ENCODE measurements at regions not wholly inside any gene's neighbourhood (a gene's known extent, or its start where the extent isn't known, plus 50 kb on each side); places are given as distances from the start of the nearest gene placed in this dataset.

GRCh38 chr6:170131351-170131750 lies 159.5 kb downstream of the DLL1 start:
- DNase-seq: no peak

- no peak for DNase-seq
Measured at GRCh38 chr6:170130771-170131241, 160.1 kb downstream of the DLL1 start.

DNA sequence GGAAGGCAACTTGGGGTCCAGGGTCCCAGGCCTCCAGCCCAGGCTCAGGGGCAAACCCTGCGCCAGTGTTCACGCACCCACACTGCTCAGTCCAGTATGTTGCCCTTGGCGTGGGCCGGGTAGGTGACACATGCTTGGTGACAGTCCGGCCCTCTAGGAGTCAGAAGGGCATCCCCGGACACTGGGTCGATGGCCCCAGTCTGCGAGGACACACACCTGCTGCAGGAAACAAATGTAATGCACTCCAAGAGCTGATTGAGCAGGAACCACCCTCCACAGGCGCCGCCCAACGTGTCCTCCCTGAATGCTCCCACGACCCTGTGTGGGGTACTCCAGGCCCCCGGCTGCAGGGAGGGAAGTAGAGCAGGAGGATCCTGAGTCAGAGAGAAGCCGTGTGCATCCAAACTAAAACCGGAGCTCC lies 160.7 kb downstream of the DLL1 start:
- DNase-seq: peak; percentile 37

DNA sequence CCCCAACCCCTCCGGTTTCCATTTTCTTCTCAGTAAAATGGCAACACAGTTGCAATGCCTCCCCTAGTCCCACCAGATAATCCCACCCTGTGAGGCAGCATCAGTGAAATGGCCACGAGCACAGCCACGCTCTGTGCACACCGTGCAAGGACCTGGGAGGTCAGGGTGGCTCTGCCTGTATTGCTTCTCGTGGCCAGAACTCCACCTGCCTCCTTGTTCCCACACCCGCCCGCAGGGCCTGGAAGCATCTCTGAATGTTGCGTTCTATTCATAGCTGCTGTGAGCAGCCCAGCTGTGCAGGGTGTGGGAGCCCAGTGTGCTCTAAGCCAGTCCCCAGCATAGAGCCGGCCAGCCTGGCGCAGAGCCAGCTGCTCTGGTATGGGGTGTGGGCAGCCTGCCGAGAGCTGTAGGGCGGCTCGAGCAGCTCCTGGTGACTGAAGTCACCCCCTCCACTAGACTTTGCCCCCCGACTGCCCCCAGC lies 161.1 kb downstream of the DLL1 start:
- peak; percentile 79 for DNase-seq

DNA sequence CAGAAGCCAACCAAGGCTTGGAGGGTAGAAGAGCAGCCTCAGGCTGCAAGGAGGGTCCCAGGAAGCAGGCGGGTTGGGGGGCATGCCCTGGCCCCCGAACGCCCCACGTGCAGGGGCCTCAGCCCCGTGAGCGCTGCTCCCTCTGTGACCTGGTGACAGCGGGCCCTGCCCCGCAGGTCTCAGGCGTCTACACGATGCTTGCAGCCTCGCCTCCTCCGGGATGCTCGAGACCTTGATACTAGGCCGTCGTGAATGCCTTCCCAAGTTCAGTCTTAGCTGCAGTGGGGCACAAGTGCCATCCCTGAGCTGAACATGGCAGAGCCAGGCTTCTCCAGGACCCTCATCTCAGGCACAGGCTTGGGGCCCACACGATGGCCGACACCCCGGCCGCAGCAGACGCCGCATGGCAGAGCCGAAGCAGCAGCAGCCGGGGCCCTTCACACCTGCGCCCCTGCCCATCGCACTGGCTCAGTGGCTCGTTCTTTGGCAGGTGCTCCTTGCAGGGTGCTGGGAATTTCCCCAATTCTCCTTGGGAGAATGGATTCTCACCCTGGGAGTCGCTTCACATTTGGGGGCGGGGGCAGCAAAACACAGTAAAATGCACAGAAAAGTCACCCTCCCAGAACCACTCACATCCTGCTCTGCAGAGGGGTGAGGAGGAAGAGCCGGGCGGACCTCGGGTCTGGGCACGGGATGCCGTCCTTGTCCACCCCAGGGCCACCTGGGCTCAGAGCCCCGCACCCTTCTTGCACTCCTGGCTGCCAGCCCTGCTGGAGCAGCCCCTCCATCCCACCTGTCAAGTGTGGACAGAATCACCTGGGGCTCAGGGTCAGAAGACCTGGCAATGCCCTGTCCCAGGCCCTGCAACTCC lies 161.8 kb downstream of the DLL1 start:
- no peak for DNase-seq

- DNase-seq: no peak
Measured at GRCh38 chr6:170128346-170128745, 162.5 kb downstream of the DLL1 start.

GRCh38 chr6:170127151-170127550 lies 163.7 kb downstream of the DLL1 start:
- no peak for DNase-seq

DNA sequence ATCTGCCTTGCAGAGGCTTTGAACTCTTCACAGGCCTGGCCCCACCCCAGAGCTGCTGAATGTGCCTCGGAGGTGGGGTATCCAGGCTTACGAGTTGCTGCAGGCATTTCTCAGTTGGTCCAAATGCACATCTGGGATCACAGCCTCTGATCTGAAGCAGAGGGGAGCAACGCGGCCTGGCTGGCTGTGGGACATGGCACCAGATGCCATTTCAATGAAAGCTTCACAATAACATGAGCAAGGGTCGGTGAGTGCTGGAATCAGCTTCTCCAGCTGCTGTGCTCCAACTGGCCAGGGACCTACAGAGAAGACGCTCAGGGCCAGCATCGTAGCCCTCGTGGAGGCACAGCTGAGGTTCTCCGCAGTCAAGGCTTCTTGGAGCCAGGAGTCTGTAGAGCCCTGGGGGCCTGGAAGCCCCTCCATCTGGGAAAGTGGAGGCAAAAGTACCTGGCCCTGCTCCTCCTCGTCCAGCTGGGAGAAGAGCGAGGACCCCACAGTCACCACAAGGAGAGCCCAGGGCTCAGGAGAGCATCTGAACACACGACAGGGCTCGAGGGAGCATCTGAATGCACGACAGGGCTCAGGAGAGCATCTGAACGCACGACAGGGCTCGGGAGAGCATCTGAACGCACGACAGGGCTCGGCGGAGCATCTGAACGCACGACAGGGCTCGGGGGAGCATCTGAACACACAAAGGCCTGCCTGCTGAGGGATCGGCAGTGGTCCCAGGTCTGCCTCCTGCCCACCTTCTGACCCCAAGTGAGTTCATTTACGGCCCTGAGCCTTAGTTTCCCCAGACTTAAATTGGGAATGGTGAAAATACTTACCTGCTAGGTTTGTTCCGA lies 165.2 kb downstream of the DLL1 start:
- DNase-seq: no peak

GRCh38 chr6:170124836-170125235 lies 166.0 kb downstream of the DLL1 start:
- peak; percentile 8 for DNase-seq

DNA sequence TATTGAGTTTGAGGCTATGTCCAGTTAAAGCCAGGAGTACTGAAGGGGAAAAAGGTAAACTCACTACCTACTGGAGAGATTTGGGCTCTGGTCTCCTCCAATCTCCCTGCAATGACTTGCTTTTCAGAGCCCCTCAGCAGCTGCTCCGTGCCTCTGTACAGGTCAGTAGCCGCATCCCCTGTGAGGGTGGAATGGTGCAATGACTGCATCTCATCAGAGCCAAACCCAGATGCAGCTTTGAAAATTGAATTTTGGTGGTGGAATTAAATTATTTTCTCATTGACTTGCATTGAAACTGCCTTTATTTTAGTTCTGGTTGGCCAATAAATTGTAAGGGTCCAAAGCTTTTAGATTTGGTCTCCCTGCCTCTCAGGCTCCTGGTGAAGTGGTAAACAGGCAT lies 166.7 kb downstream of the DLL1 start:
- no peak for DNase-seq

- DNase-seq: no peak
Measured at GRCh38 chr6:170122651-170123050, 168.2 kb downstream of the DLL1 start.

DNA sequence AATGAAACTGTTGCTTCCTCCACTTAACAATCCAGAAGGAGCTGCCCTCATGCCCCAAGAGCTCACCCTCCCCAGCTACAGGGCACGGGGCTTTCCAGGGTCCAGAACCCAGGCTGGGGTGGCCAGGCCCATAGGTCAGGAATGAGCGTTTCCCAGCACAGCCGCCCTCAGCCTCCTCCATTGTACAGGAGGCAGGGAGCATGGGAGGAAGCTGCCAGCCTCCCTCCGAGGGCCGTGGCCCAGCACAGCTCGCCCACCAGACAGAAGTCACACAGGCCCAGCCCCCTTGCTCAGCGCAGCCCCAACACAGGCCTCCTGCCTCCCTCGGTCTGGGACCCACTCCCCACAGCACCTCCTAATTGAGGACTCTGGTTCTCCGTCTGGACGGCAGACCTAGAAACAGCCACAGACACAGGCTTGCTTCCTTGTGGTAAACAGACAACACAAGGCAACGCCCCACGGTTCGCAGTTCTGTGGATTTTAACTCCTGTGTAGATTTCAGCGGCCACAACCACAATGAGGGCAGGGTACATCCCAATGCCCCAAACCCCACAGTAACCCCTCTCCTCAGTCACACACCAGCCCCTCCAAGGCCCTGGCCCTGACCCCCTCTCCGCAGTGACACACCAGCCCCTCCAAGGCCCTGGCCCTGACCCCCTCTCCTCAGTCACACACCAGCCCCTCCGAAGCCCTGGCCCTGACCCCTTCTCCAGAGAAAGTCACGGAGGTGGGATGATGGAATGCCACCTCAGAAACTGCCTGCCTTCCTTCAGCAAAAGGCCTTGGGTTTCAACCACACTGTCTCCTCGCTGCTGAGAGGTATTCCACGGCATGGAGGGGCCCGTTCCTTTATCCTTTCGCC lies 173.5 kb downstream of the DLL1 start:
- no peak for DNase-seq

- no peak for DNase-seq
Measured at GRCh38 chr6:170116636-170117035, 174.2 kb downstream of the DLL1 start.

DNA sequence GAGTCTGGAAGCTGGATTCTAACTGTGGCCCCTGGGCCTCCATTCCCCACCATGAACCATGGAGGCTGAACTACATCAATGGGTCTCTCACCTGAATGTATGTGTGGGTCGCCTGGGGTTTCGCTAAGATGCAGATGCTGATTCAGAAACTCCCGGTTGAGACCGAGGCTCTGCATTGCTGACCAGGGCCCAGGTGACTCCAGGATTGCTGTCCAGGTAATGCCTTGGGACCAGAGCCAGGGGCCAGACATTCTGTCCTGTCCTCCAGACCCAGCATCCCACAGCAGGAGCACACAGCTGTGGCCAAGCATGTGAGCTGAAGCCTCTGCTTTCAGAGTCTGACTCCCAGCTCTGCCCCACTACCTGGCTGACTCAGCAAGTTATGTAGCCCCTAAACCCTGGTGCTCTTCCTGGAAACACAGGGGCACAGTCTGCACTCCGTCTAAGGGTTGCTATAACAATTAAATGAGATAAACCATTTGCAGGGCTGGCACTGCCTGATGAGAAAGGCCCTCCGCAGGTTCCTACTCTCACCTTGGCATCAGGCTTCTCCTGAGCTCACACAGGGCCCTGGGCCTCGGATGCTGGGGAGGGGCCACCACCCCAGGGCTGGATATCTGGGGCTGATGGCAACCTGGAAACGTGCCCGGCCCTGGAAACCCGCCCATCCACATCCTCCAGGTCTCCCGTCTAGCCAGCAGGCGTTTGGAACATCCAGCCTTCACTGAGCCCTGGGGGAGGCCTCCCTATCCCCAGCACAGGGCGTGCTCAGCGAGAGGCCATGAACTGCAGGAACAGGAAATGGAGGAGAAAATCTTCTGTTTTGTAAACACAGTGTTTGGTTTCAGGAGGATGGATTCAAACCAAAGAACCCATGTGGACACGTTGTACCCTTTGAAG lies 175.7 kb downstream of the DLL1 start:
- no peak for DNase-seq

GRCh38 chr6:170114187-170114945 lies 176.5 kb downstream of the DLL1 start:
- DNase-seq: no peak

GRCh38 chr6:170113141-170113540 lies 177.7 kb downstream of the DLL1 start:
- no peak for DNase-seq

GRCh38 chr6:170112583-170112860 lies 178.4 kb downstream of the DLL1 start:
- no peak for DNase-seq

GRCh38 chr6:170111816-170112582 lies 178.9 kb downstream of the DLL1 start:
- no peak for DNase-seq

- no peak for DNase-seq
Measured at GRCh38 chr6:170111141-170111664, 179.7 kb downstream of the DLL1 start.

Measured in DMS79 treated with DMSO at 0.1 percent for 48 hours (cell line).